C4-2B (cell line): ENCODE measurements at regions not wholly inside any gene's neighbourhood (a gene's known extent, or its start where the extent isn't known, plus 50 kb on each side); places are given as distances from the start of the nearest gene placed in this dataset.

Source experiments
- CTCF ChIP-seq: fragments of 450-650 bp; conservative IDR thresholded peaks from 2 replicates; pipeline ENCODE4 v1.5.1; 2017; ENCODE audit warnings: mild to moderate bottlenecking
- ZFX ChIP-seq: fragments of 450-650 bp; IDR thresholded peaks from 2 replicates; pipeline ENCODE4 v1.6.1; 2017

DNA sequence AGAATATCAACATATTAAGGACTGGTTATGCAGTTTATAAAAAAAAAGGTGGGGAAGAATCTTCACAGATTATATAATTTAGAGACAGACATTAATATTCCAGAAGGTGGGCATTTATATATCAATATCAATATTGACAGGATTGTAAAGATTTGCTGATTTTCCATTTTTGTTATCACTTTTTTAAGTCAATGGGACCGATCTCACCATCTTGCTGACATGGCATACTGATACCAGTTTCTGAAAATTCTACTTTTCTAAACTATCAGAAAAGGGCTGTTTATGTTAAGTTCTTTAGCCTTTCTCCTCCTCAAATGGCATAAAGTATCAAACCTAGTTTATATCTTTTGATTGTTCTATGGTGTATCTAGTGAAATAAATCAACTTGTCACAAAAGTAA lies 344.1 kb upstream of the SOX5 start:
- TF ChIP-seq CTCF (no peak), ZFX (no peak)
